Peyer's patch (tissue), 4 donors: ENCODE measurements at regions not wholly inside any gene's neighbourhood (a gene's known extent, or its start where the extent isn't known, plus 50 kb on each side); places are given as distances from the start of the nearest gene placed in this dataset.

Experiments used
- CTCF ChIP-seq, 6 experiments: fragments of 450-650 bp in 4 of 6; fragments of 200-600 bp in 2 of 6; sonication (generic) in 1 of 6; IDR thresholded peaks; one replicate each; pipeline ENCODE4 v1.5.1; 2017 to 2019; ENCODE audit warnings: antibody characterized with exemption in 6 of 6, mild to moderate bottlenecking in 3 of 6, moderate library complexity in 1 of 6
- POLR2A ChIP-seq, 2 donors: fragments of 450-650 bp; IDR thresholded peaks; one replicate each; pipeline ENCODE4 v1.5.1; 2017; ENCODE audit warnings: antibody characterized with exemption in 2 of 2, mild to moderate bottlenecking in 2 of 2, moderate library complexity in 2 of 2

GRCh38 chr3:145333931-145334330 lies 827.1 kb downstream of the PLOD2 start:
- TF ChIP-seq CTCF (IDR thresholded peaks at IDR 0.05), result no peak
- no peak for TF ChIP-seq POLR2A (IDR thresholded peaks at IDR 0.05)
